GM23248 (cell line): ENCODE measurements at regions not wholly inside any gene's neighbourhood (a gene's known extent, or its start where the extent isn't known, plus 50 kb on each side); places are given as distances from the start of the nearest gene placed in this dataset.

Experiments
- EZH2 ChIP-seq: fragments of 200-600 bp; sonication (generic); IDR thresholded peaks from 2 replicates; pipeline ENCODE4 v1.6.1; 2018; ENCODE audit warnings: antibody characterized with exemption, mild to moderate bottlenecking; ENCODE audit not compliant: insufficient read depth, poor library complexity, severe bottlenecking
- EZH2phosphoT487 ChIP-seq: fragments of 200-600 bp; sonication (generic); IDR thresholded peaks from 2 replicates; pipeline ENCODE4 v1.6.1; 2018; ENCODE audit warnings: antibody characterized with exemption, moderate library complexity, mild to moderate bottlenecking, low read depth; ENCODE audit not compliant: insufficient read depth

DNA sequence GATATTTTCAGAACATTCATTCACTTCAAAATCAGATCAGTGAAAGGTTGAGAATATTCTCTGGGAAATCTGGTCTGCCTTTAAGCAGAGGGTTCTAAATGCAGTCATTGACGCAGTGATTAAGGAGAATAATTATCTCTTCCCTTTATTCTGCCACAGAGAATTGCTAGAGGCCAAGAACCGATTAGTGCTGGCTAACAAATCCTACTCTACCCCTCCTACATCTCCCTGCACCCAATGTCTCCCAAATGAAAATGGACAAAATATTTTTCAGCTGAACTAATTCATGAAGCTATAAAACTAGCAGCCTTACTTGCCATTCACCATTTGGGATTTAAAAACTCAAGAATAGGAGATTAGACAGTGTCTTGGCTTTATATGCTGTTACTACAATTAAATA is 185.5 kb upstream of the SOX9 start:
- no peak for TF ChIP-seq EZH2phosphoT487
- TF ChIP-seq EZH2 = no peak
